ENCODE measurements at regions not wholly inside any gene's neighbourhood (a gene's known extent, or its start where the extent isn't known, plus 50 kb on each side); places are given as distances from the start of the nearest gene placed in this dataset.

DNA sequence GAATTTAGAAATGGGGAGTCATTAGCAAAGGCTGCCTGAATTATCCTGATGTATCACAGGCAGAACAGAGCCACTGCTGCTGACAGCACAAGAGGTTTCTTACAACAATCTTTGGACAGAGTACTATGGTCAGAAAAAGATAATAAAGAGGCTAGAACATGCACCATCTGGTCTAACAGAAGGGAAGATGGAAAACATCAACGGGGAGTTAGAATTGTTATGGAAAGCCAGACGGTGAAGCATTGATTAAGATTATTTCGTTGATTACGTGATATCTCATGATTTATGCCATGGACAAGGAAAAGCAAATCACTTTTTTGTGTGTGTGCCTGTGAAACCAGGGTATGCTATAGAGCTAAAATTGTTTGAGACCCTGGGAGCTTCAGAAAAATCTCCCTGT, 409.4 kb upstream of the ETAA1 start:
- no peaks in the 10 kb centered on the region for H3K9me3 ChIP-seq
- no peak overlapping the region for H3K27ac ChIP-seq
- no peaks in the 10 kb centered on the region for H3K4me1 ChIP-seq
- intact Hi-C loops (cut with DNase I; ENCODE audit: low total_unique reads) = no loop called here
- DNase-seq = no peak
- no peaks in the 10 kb centered on the region for H3K27me3 ChIP-seq
- H3K36me3 ChIP-seq = no peaks in the 10 kb centered on the region
- no peak for TF ChIP-seq CTCF (IDR thresholded peaks at IDR 0.05)
- no peak overlapping the region for H3K4me3 ChIP-seq

GRCh38 chr2:66994654-66995053, 402.5 kb upstream of the ETAA1 start:
- H3K27ac ChIP-seq = no peak overlapping the region

GRCh38 chr2:66995636-66996035, 401.5 kb upstream of the ETAA1 start:
- no peak overlapping the region for H3K4me3 ChIP-seq
- H3K4me1 ChIP-seq = no peaks in the 10 kb centered on the region
- H3K9me3 ChIP-seq = no peaks in the 10 kb centered on the region
- DNase-seq = no peak
- no peak overlapping the region for H3K27ac ChIP-seq
- H3K27me3 ChIP-seq = no peaks in the 10 kb centered on the region
- no peaks in the 10 kb centered on the region for H3K36me3 ChIP-seq
- intact Hi-C loops (cut with DNase I; ENCODE audit: low total_unique reads) = no loop called here
- TF ChIP-seq CTCF (IDR thresholded peaks at IDR 0.05) = no peak

More at GRCh38 chr2:66994654-66995053, 402.5 kb upstream of the ETAA1 start:
- TF ChIP-seq CTCF (IDR thresholded peaks at IDR 0.05) = no peak
- H3K4me3 ChIP-seq = no peak overlapping the region
- intact Hi-C loops (cut with DNase I; ENCODE audit: low total_unique reads) = no loop called here
- no peaks in the 10 kb centered on the region for H3K27me3 ChIP-seq
- H3K4me1 ChIP-seq = no peaks in the 10 kb centered on the region
- H3K36me3 ChIP-seq = no peaks in the 10 kb centered on the region
- no peaks in the 10 kb centered on the region for H3K9me3 ChIP-seq
- no peak for DNase-seq

GRCh38 chr2:67002618-67003371, 394.3 kb upstream of the ETAA1 start:
- Histone ChIP-seq H3K9me3 (no peaks in the 10 kb centered on the region), H3K4me1 (no peaks in the 10 kb centered on the region), H3K27ac (no peak overlapping the region), H3K27me3 (no peaks in the 10 kb centered on the region), H3K4me3 (no peak overlapping the region), H3K36me3 (no peaks in the 10 kb centered on the region)
- DNase-seq = no peak
- no peak for TF ChIP-seq CTCF (IDR thresholded peaks at IDR 0.05)
- intact Hi-C loops (cut with DNase I; ENCODE audit: low total_unique reads) = no loop called here

GRCh38 chr2:67006373-67006960, 390.7 kb upstream of the ETAA1 start:
- DNase-seq = no peak
- Histone ChIP-seq H3K4me1 (no peaks in the 10 kb centered on the region), H3K4me3 (no peak overlapping the region)

More at GRCh38 chr2:67006373-67006960, 390.7 kb upstream of the ETAA1 start:
- Histone ChIP-seq H3K27ac (no peak overlapping the region), H3K9me3 (no peaks in the 10 kb centered on the region), H3K27me3 (no peaks in the 10 kb centered on the region), H3K36me3 (no peaks in the 10 kb centered on the region)
- intact Hi-C loops (cut with DNase I; ENCODE audit: low total_unique reads) = no loop called here
- TF ChIP-seq CTCF (IDR thresholded peaks at IDR 0.05) = no peak

Measured in tibial artery (tissue), 4 donors.